ENCODE measurements at regions not wholly inside any gene's neighbourhood (a gene's known extent, or its start where the extent isn't known, plus 50 kb on each side); places are given as distances from the start of the nearest gene placed in this dataset.

GRCh38 chr18:26794230-26795101 lies 71.0 kb downstream of the AQP4 start:
- intact Hi-C loops (cut with micrococcal nuclease), result no loop called here

- intact Hi-C loops (cut with micrococcal nuclease), result no loop called here
These were observed 72.8 kb downstream of the AQP4 start for GRCh38 chr18:26792661-26793060.

GRCh38 chr18:26791676-26792075 lies 73.8 kb downstream of the AQP4 start:
- intact Hi-C loops (cut with micrococcal nuclease), result no loop called here

GRCh38 chr18:26784599-26784998 lies 80.9 kb downstream of the AQP4 start:
- intact Hi-C loops (cut with micrococcal nuclease), result no loop called here

GRCh38 chr18:26783170-26783569 lies 82.3 kb downstream of the AQP4 start:
- intact Hi-C loops (cut with micrococcal nuclease), result no loop called here

- intact Hi-C loops (cut with micrococcal nuclease), result no loop called here
These were observed 84.8 kb downstream of the AQP4 start for GRCh38 chr18:26780520-26781325.

GRCh38 chr18:26778054-26778393 lies 87.5 kb downstream of the AQP4 start:
- intact Hi-C loops (cut with micrococcal nuclease), result no loop called here

GRCh38 chr18:26777351-26778053 lies 88.0 kb downstream of the AQP4 start:
- intact Hi-C loops (cut with micrococcal nuclease), result no loop called here

GRCh38 chr18:26772691-26773090 lies 92.8 kb downstream of the AQP4 start:
- intact Hi-C loops (cut with micrococcal nuclease), result no loop called here

GRCh38 chr18:26771524-26771923 lies 94.0 kb downstream of the AQP4 start:
- intact Hi-C loops (cut with micrococcal nuclease), result no loop called here

GRCh38 chr18:26768385-26768784 lies 97.1 kb downstream of the AQP4 start:
- intact Hi-C loops (cut with micrococcal nuclease), result no loop called here

GRCh38 chr18:26765498-26765897 lies 100.0 kb downstream of the AQP4 start:
- intact Hi-C loops (cut with micrococcal nuclease), result no loop called here

GRCh38 chr18:26764586-26764985 lies 100.9 kb downstream of the AQP4 start:
- intact Hi-C loops (cut with micrococcal nuclease), result no loop called here

GRCh38 chr18:26764177-26764576 lies 101.3 kb downstream of the AQP4 start:
- intact Hi-C loops (cut with micrococcal nuclease), result no loop called here

- intact Hi-C loops (cut with micrococcal nuclease), result no loop called here
These were observed 101.9 kb downstream of the AQP4 start for GRCh38 chr18:26763446-26764110.

GRCh38 chr18:26757263-26758019 lies 108.1 kb downstream of the AQP4 start:
- intact Hi-C loops (cut with micrococcal nuclease), result no loop called here

GRCh38 chr18:26756556-26756955 lies 109.0 kb downstream of the AQP4 start:
- intact Hi-C loops (cut with micrococcal nuclease), result no loop called here

- intact Hi-C loops (cut with micrococcal nuclease), result no loop called here
These were observed 118.6 kb downstream of the AQP4 start for GRCh38 chr18:26746826-26747475.

GRCh38 chr18:26746398-26746797 lies 119.1 kb downstream of the AQP4 start:
- intact Hi-C loops (cut with micrococcal nuclease), result no loop called here

Data from T-helper 1 cell treated with Interleukin-12 subunit alpha and Interleukin-12 subunit beta and Interleukin-4 antibody, amounts not matched to agents 30 ng/mL and 1 ng/mL, for 36 hours (primary cell).